Osteoblast (primary cell): ENCODE measurements at regions not wholly inside any gene's neighbourhood (a gene's known extent, or its start where the extent isn't known, plus 50 kb on each side); places are given as distances from the start of the nearest gene placed in this dataset.
"Not testable (repeated sequence)": the region's sequence is repeated elsewhere in the genome, so short reads cannot be mapped to it uniquely, and the experiment has no call there.

Experiments
- DNase-seq: peaks from one replicate; pipeline ENCODE4 v3.0.0; 2011; ENCODE audit warnings: low spot score, mixed read lengths; ENCODE audit not compliant: insufficient read length; ENCODE audit errors: missing footprints
- H2AFZ ChIP-seq: 2 replicates; pipeline ENCODE4 v1.6.0; 2011; ENCODE audit warnings: mild to moderate bottlenecking, low read length
- H3K27ac ChIP-seq: 2 replicates; pipeline ENCODE4 v1.5.1; 2011; ENCODE audit warnings: mild to moderate bottlenecking, low read depth, low read length, moderate library complexity
- H3K27me3 ChIP-seq: 2 replicates; pipeline ENCODE4 v1.6.0; 2012; ENCODE audit warnings: mild to moderate bottlenecking, control low read depth, inconsistent platforms, low read length, moderate library complexity; ENCODE audit not compliant: insufficient read depth
- H3K36me3 ChIP-seq: 2 replicates; pipeline ENCODE4 v1.5.1; 2011; ENCODE audit warnings: mild to moderate bottlenecking, low read length, control low read depth, moderate library complexity; ENCODE audit not compliant: insufficient read depth
- H3K4me1 ChIP-seq: 2 replicates; pipeline ENCODE4 v1.5.1; 2011; ENCODE audit warnings: mild to moderate bottlenecking, low read length, control low read depth, moderate library complexity; ENCODE audit not compliant: insufficient read depth
- H3K4me2 ChIP-seq: 2 replicates; pipeline ENCODE4 v1.6.0; 2011; ENCODE audit warnings: mild to moderate bottlenecking, low read length; ENCODE audit not compliant: insufficient read depth
- H3K4me3 ChIP-seq: fragments of 200-600 bp; sonication (generic); 3 replicates; pipeline ENCODE4 v1.5.1; 2012; ENCODE audit warnings: mild to moderate bottlenecking, low read length, inconsistent platforms; ENCODE audit not compliant: insufficient read depth
- H3K79me2 ChIP-seq: 2 replicates; pipeline ENCODE4 v1.6.0; 2012; ENCODE audit warnings: mild to moderate bottlenecking, low read length, control low read depth, inconsistent platforms; ENCODE audit not compliant: insufficient read depth
- H3K9me3 ChIP-seq: 2 replicates; pipeline ENCODE4 v1.5.1; 2011; ENCODE audit warnings: low read depth, low read length, control low read depth
- H4K20me1 ChIP-seq: 2 replicates; pipeline ENCODE4 v1.6.0; 2012; ENCODE audit warnings: mild to moderate bottlenecking, low read length, control low read depth; ENCODE audit not compliant: insufficient read depth
- TF ChIP-seq, protein P1 (sequence below): IDR thresholded peaks from 2 replicates; pipeline ENCODE4 v1.5.1; 2011; ENCODE audit warnings: mild to moderate bottlenecking, low read depth, low read length, moderate library complexity; ENCODE audit errors: extremely low read depth

DNA sequence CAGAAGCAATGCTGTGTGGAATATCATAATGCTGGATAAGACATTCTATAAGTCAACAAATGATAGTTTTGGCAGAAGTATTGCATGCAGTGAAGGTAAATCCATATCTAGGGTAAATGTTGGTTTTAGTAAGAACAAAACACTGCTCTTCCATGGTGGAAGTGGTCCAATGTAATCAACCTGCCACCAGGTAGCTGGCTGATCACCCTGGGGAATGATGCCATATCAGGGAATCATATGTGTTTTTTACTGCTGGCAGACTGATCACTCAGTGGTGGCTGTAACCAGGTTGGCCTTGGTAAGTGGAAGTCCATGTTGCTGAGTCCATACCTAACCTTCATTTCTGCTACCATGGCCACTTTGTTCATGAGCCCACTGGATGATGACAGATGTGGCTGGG, 74.0 kb upstream of the CENPE start:
- Histone ChIP-seq H3K27me3 (no peaks in the 10 kb centered on the region), H2AFZ (no peak overlapping the region), H3K4me3 (no peak overlapping the region), H3K9me3 (no peaks in the 10 kb centered on the region), H3K4me2 (no peak overlapping the region), H3K27ac (no peak overlapping the region), H3K79me2 (no peaks in the 10 kb centered on the region), H4K20me1 (no peaks in the 10 kb centered on the region), H3K36me3 (no peaks in the 10 kb centered on the region), H3K4me1 (no peaks in the 10 kb centered on the region)
- TF ChIP-seq, protein P1, sequence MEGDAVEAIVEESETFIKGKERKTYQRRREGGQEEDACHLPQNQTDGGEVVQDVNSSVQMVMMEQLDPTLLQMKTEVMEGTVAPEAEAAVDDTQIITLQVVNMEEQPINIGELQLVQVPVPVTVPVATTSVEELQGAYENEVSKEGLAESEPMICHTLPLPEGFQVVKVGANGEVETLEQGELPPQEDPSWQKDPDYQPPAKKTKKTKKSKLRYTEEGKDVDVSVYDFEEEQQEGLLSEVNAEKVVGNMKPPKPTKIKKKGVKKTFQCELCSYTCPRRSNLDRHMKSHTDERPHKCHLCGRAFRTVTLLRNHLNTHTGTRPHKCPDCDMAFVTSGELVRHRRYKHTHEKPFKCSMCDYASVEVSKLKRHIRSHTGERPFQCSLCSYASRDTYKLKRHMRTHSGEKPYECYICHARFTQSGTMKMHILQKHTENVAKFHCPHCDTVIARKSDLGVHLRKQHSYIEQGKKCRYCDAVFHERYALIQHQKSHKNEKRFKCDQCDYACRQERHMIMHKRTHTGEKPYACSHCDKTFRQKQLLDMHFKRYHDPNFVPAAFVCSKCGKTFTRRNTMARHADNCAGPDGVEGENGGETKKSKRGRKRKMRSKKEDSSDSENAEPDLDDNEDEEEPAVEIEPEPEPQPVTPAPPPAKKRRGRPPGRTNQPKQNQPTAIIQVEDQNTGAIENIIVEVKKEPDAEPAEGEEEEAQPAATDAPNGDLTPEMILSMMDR: no peak
- DNase-seq: no peak

DNA sequence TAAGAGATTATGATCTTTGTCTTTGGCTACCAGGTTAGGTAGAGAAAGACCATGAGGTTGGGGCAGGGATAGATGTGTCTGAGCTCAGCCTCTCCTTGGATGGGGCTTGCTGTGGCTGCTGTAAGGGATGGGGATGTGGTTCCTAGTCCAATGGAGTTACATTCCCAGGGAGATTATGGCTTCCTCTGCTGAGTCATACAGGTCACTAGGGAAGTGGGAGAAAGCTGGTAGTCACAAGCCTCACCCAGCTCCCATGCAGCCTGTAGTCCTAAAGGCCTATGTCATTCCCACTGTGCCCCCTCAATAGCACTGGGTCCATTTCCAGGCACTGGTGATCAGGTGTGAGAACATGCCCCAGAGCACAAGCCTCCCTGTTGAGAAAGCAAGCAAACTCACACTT, 70.6 kb upstream of the CENPE start:
- DNase-seq: no peak
- H3K9me3 ChIP-seq: no peaks in the 10 kb centered on the region
- H2AFZ ChIP-seq: no peak overlapping the region
- no peak overlapping the region for H3K4me3 ChIP-seq
- no peaks in the 10 kb centered on the region for H4K20me1 ChIP-seq
- H3K4me2 ChIP-seq: no peak overlapping the region
- no peaks in the 10 kb centered on the region for H3K36me3 ChIP-seq
- H3K79me2 ChIP-seq: no peaks in the 10 kb centered on the region
- H3K27ac ChIP-seq: no peak overlapping the region
- TF ChIP-seq, protein P1: no peak
- no peaks in the 10 kb centered on the region for H3K4me1 ChIP-seq
- H3K27me3 ChIP-seq: no peaks in the 10 kb centered on the region

DNA sequence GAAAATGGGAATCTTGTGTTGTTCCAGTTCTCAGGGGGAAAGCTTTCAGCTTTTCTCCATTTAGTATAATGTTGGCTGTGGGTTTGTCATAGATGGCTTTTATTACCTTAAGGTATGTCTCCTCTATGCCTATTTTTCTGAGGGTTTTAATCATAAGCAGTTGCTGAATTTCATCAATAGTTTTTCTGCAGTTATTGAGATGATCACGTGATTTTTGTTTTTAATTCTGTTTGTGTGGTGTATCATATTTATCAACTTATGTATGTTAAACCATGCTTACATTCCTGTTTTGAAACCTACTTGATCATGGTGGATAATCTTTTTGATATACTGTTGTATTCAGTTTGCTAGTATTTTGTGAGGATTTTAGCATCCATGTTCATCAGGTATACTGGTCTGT, 66.8 kb upstream of the CENPE start:
- TF ChIP-seq, protein P1: no peak
- Histone ChIP-seq H3K9me3 (no peaks in the 10 kb centered on the region), H3K27me3 (no peaks in the 10 kb centered on the region), H3K4me1 (no peaks in the 10 kb centered on the region), H3K36me3 (no peaks in the 10 kb centered on the region), H4K20me1 (no peaks in the 10 kb centered on the region), H3K4me2 (no peak overlapping the region), H3K27ac (no peak overlapping the region), H3K79me2 (no peaks in the 10 kb centered on the region), H2AFZ (no peak overlapping the region), H3K4me3 (no peak overlapping the region)
- no peak for DNase-seq

DNA sequence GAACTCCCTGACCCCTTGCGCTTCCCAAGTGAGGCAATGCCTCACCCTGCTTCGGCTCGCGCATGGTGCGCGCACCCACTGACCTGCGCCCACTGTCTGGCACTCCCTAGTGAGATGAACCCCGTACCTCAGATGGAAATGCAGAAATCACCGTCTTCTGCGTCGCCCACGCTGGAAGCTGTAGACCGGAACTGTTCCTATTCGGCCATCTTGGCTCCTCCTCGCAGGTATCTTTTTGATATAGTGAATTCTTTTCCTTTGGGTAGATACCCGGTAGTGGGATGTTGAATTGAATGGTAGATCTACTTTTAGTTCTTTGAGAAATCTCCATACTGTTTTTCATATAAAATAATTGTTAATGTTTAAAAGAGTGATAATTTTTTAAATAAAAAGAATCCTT, 57.9 kb upstream of the CENPE start:
- H2AFZ ChIP-seq, H3K4me2 ChIP-seq, H3K9me3 ChIP-seq, H3K27ac ChIP-seq, H3K79me2 ChIP-seq, DNase-seq, H3K4me3 ChIP-seq, H3K27me3 ChIP-seq, H3K36me3 ChIP-seq, H4K20me1 ChIP-seq, H3K4me1 ChIP-seq: not testable (repeated sequence)
